Mesothelial cell of epicardium (in vitro differentiated cells): ENCODE measurements at regions not wholly inside any gene's neighbourhood (a gene's known extent, or its start where the extent isn't known, plus 50 kb on each side); places are given as distances from the start of the nearest gene placed in this dataset.

Source experiments
- DNase-seq, 2 experiments: peaks; one replicate each; pipeline ENCODE4 v3.0.0; 2021; ENCODE audit warnings: low spot score in 2 of 2; ENCODE audit not compliant: unreplicated experiment in 2 of 2
- H3K27ac Mint-ChIP-seq: 2 replicates; pipeline ENCODE4 v1.8.0; 2021; ENCODE audit warnings: mixed read lengths
- H3K27me3 Mint-ChIP-seq: 2 replicates; pipeline ENCODE4 v1.8.0; 2021; ENCODE audit warnings: low read depth, mixed read lengths
- H3K36me3 Mint-ChIP-seq: 2 replicates; pipeline ENCODE4 v1.8.0; 2021; ENCODE audit warnings: mixed read lengths
- H3K4me1 Mint-ChIP-seq: 2 replicates; pipeline ENCODE4 v1.8.0; 2021; ENCODE audit warnings: mixed read lengths
- H3K4me3 Mint-ChIP-seq: 2 replicates; pipeline ENCODE4 v1.8.0; 2021; ENCODE audit warnings: mild to moderate bottlenecking, moderate library complexity, mixed read lengths
- H3K9me3 Mint-ChIP-seq: 2 replicates; pipeline ENCODE4 v1.8.0; 2021; ENCODE audit warnings: mixed read lengths
- TF ChIP-seq, protein P1 (sequence below): fragments of 200-600 bp; sonication (generic); IDR thresholded peaks from one replicate; pipeline ENCODE4 v1.5.0; 2021; ENCODE audit warnings: antibody characterized with exemption; ENCODE audit not compliant: unreplicated experiment

DNA sequence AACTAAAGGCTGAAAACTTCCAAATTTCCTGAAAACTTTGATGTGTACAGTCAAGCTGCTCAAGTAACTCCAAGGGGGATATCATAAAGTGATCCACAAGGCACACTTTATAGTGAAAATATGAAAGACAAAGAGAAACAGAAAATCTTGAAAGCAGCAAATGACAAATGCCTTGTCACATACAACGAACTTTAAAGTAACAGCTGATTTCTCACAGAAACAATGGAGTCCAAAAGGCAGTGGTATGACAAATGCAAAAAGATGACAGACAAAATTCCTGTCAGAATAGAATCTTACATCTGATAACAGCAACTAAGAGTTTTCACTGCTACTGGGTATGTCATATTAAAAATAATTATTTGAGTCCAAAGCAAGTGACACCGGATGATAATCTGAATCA, 1602.3 kb upstream of the PRR20A start:
- H3K27me3 Mint-ChIP-seq, result no peaks in the 10 kb centered on the region
- no peaks in the 10 kb centered on the region for H3K4me1 Mint-ChIP-seq
- H3K4me3 Mint-ChIP-seq, result no peak overlapping the region
- no peak overlapping the region for H3K27ac Mint-ChIP-seq
- peaks cover 16% of the 10 kb centered on the region for H3K9me3 Mint-ChIP-seq
- no peak for DNase-seq
- TF ChIP-seq, protein P1, sequence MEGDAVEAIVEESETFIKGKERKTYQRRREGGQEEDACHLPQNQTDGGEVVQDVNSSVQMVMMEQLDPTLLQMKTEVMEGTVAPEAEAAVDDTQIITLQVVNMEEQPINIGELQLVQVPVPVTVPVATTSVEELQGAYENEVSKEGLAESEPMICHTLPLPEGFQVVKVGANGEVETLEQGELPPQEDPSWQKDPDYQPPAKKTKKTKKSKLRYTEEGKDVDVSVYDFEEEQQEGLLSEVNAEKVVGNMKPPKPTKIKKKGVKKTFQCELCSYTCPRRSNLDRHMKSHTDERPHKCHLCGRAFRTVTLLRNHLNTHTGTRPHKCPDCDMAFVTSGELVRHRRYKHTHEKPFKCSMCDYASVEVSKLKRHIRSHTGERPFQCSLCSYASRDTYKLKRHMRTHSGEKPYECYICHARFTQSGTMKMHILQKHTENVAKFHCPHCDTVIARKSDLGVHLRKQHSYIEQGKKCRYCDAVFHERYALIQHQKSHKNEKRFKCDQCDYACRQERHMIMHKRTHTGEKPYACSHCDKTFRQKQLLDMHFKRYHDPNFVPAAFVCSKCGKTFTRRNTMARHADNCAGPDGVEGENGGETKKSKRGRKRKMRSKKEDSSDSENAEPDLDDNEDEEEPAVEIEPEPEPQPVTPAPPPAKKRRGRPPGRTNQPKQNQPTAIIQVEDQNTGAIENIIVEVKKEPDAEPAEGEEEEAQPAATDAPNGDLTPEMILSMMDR, result no peak
- no peaks in the 10 kb centered on the region for H3K36me3 Mint-ChIP-seq

DNA sequence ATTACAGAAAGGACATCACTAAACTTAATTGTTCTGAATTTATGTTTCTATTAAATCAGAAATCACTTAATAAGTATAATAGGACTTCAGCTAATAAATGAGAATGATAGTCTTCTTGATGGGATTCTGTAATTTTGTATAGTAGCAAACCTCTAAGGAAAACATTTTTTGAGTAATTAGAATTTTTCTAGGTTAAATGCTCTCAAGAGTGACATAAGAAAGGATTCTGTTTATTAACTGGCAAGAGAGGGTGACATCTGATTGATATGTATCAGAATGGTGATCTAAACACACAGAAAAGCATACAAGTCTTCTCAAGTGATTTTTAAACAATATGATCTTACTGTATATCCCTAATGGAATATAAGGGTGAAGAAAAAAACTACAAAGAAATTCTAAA, 1597.7 kb upstream of the PRR20A start:
- TF ChIP-seq, protein P1, result no peak
- Mint-ChIP-seq H3K4me3 (no peak overlapping the region), H3K27ac (no peak overlapping the region), H3K9me3 (peaks cover 14% of the 10 kb centered on the region), H3K27me3 (no peaks in the 10 kb centered on the region), H3K4me1 (peaks cover 7% of the 10 kb centered on the region), H3K36me3 (no peaks in the 10 kb centered on the region)
- DNase-seq, result no peak

DNA sequence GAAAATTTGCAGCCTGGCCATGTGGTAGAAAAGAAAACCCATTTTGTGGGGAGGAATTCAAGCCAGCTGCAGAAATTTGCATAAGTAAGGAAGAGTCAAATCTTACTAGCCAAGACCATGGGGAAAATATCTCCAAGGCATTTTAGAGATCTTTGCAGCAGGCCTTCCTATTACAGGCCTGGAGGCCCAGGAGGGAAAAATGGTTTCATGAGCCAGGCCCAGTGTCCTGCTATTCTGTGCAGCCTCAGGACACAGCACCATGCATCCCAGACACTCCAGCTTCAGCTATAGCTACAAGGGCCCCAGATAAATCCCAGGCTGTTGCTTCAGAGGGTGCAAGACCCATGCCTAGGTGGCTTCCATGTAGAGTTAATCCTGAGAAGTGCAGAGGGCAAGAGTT, 1590.1 kb upstream of the PRR20A start:
- DNase-seq, result no peak
- Mint-ChIP-seq H3K27ac (no peak overlapping the region), H3K27me3 (no peaks in the 10 kb centered on the region), H3K36me3 (peaks cover 7% of the 10 kb centered on the region), H3K4me1 (peaks cover 13% of the 10 kb centered on the region), H3K4me3 (no peak overlapping the region), H3K9me3 (peaks cover 20% of the 10 kb centered on the region)
- TF ChIP-seq, protein P1, result no peak

DNA sequence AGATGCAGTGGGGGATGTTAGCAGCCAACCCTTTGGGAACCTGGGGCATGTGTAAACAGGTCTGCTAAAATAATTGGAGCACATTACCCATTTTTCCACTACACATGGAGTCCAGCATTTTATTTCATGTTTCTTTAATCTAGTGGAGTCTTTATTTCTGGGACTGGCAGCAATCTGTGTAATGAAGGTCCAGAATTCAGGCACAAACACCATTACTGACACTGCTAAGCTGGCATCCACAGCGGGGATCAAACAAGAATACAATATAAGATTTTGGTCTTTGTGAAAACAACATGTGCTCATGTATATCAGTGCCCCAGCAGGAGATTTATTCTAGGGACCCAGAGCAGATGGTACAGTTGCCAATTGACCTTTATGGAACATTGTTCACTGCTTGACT, 1587.0 kb upstream of the PRR20A start:
- DNase-seq, result no peak
- Mint-ChIP-seq H3K9me3 (peaks cover 26% of the 10 kb centered on the region), H3K27me3 (no peaks in the 10 kb centered on the region), H3K4me1 (peaks cover under 1% of the 10 kb centered on the region), H3K27ac (no peak overlapping the region), H3K4me3 (no peak overlapping the region), H3K36me3 (peaks cover 7% of the 10 kb centered on the region)
- TF ChIP-seq, protein P1, result no peak

DNA sequence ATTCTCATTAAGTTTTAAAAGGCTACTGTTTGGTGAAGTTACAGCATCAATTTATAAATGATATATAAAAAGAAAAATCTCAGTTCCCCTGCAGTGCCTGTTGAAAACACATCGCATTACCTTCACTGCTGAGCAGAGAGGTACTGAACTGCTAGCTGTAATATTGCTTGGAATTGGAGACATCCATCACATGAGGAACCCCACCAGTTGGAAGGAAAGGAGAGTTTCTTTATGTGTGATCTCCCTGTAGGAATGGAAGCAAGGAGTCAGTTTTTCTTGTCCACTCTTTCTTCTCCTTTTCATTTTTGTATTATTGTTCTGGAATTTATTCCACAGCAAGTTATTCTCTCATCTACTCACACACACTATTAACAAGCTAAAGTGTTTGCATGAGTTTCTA, 1586.0 kb upstream of the PRR20A start:
- Mint-ChIP-seq H3K4me1 (no peaks in the 10 kb centered on the region), H3K4me3 (no peak overlapping the region), H3K27me3 (no peaks in the 10 kb centered on the region), H3K36me3 (peaks cover 7% of the 10 kb centered on the region), H3K9me3 (peaks cover 25% of the 10 kb centered on the region), H3K27ac (no peak overlapping the region)
- TF ChIP-seq, protein P1, result no peak
- no peak for DNase-seq

DNA sequence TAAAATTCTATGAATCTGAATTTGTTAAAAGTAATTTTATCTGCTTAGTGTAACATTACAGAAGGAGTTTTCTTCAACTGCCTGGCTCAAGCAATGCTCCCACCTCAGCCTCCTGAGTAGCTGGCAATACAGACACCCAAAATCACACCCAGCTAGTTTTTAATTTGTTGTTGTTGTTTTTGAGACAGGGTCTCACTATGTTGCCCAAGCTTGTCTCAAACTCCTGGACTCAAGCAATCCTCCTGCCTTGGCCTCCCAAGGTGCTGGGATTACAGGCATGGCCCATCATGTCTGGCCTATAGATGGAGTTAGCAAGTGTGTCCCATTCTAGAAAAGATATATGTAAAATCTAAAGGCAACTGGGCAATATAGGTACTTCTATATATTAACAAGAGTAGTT, 1580.4 kb upstream of the PRR20A start:
- TF ChIP-seq, protein P1, result no peak
- peaks cover 7% of the 10 kb centered on the region for H3K9me3 Mint-ChIP-seq
- no peaks in the 10 kb centered on the region for H3K36me3 Mint-ChIP-seq
- no peaks in the 10 kb centered on the region for H3K27me3 Mint-ChIP-seq
- no peak overlapping the region for H3K4me3 Mint-ChIP-seq
- DNase-seq, result no peak
- H3K4me1 Mint-ChIP-seq, result no peaks in the 10 kb centered on the region
- H3K27ac Mint-ChIP-seq, result no peak overlapping the region
